ENCODE measurements at regions not wholly inside any gene's neighbourhood (a gene's known extent, or its start where the extent isn't known, plus 50 kb on each side); places are given as distances from the start of the nearest gene placed in this dataset.

DNA sequence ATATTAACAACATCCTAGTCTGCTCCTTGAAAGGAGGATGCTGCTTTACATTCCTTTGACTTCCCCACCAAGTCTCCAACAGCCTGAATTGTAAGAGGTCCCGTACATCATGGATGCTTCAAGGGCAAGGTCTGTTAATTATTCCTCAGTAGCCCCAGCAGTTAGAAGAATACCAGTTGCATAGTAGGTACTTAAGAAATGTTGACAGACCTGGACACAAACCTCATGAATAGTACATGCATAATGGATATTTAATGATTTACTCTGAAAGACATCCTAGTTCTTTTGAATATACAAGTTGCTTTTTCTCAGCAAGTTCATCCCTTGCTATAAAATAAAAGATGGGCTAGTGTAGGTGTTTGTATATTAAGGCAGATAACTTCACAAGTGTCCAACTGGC, 112.1 kb upstream of the DPYD start:
- Histone ChIP-seq H3K9me3 (ENCODE audit: control insufficient read depth, insufficient read depth, low read length) (no peaks in the 10 kb centered on the region), H3K4me3 (ENCODE audit: low read depth, low read length) (no peak overlapping the region), H3K27me3 (ENCODE audit: control insufficient read depth, insufficient read depth, low read length) (no peaks in the 10 kb centered on the region), H3K27ac (ENCODE audit: low read depth, low read length) (no peak overlapping the region)
- CTCF ChIA-PET = no interaction called here
- DNase-seq (ENCODE audit: low read depth, low spot score) = no peak
- POLR2A ChIA-PET = no interaction called here
- no peak for TF ChIP-seq CTCF (IDR thresholded peaks at IDR 0.05; ENCODE audit: low read depth, low read length)

DNA sequence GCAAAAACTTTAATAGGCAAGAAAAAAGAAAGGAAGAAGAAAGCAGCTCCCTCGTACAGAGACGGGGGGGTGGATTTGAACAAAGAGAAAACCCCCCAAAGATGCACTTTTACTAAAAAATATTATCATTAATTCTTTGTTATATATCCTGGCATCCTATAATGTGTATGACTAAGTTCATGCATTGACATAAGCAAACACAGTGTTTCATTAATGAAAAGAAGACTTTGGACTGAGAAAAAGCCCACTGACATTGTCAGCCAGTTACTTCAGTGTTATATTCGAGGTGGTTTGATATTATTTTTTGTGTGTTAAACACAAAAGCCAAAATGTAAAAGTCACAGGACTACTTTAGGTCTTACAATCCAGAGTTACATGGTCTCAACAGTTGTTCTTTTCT, 110.1 kb upstream of the DPYD start:
- no peaks in the 10 kb centered on the region for H3K27me3 ChIP-seq (ENCODE audit: control insufficient read depth, insufficient read depth, low read length)
- CTCF ChIA-PET = no interaction called here
- TF ChIP-seq CTCF (IDR thresholded peaks at IDR 0.05; ENCODE audit: low read depth, low read length) = no peak
- no peak overlapping the region for H3K4me3 ChIP-seq (ENCODE audit: low read depth, low read length)
- H3K9me3 ChIP-seq (ENCODE audit: control insufficient read depth, insufficient read depth, low read length) = no peaks in the 10 kb centered on the region
- POLR2A ChIA-PET = no interaction called here
- H3K27ac ChIP-seq (ENCODE audit: low read depth, low read length) = no peak overlapping the region
- DNase-seq (ENCODE audit: low read depth, low spot score) = no peak

DNA sequence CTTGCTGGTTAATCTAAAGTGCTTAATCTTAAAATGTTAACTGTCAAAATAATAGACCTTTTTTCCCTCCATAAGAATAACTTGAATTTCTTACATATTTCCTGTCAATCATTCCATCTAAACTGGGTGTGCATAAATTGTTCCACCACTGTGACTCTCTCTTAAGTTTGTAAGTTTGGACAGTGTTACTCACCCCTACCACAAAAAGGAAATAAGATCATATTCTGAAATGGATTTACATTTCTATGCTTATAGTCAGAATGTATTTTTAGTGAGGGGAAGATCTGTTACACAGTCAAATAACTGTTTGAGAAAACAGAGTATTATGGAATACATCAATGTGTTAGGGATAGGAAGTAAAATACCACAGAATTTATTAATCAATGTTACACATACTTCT, 109.6 kb upstream of the DPYD start:
- TF ChIP-seq CTCF (IDR thresholded peaks at IDR 0.05; ENCODE audit: low read depth, low read length) = no peak
- DNase-seq (ENCODE audit: low read depth, low spot score) = no peak
- H3K27ac ChIP-seq (ENCODE audit: low read depth, low read length) = no peak overlapping the region
- no peaks in the 10 kb centered on the region for H3K9me3 ChIP-seq (ENCODE audit: control insufficient read depth, insufficient read depth, low read length)
- CTCF ChIA-PET = no interaction called here
- no peak overlapping the region for H3K4me3 ChIP-seq (ENCODE audit: low read depth, low read length)
- H3K27me3 ChIP-seq (ENCODE audit: control insufficient read depth, insufficient read depth, low read length) = no peaks in the 10 kb centered on the region
- POLR2A ChIA-PET = no interaction called here

GRCh38 chr1:98028800-98029199, 108.0 kb upstream of the DPYD start:
- CTCF ChIA-PET = no interaction called here

DNA sequence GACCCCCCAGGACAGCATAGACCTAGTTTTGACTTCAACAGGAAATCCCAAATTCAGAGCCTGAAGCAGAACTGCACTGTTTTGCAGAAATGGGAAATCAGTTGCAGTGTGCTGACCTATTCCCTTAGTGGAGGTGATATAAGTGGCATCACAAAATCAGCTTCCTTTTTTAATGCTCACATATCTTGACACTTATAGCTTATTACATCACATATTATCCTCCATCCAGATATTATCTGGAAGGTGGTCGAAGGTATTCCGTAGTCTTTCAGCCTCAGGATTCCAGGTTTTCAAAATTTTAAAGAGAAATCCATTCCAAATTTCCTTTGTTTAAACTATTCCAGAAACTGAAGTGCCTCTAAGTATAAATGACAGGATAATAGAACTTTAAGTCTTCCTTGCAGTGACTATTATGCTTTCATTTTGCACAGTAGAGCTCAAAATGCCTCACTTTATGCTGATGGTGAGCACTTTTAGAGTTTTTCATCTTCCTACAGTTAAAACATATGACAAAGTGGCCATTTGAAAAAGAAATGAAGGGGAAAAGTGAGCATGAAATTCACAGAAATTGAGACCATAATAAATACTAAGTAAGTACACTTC, 106.4 kb upstream of the DPYD start:
- DNase-seq (ENCODE audit: low read depth, low spot score) = no peak
- H3K27ac ChIP-seq (ENCODE audit: low read depth, low read length) = no peak overlapping the region
- no peaks in the 10 kb centered on the region for H3K27me3 ChIP-seq (ENCODE audit: control insufficient read depth, insufficient read depth, low read length)
- TF ChIP-seq CTCF (IDR thresholded peaks at IDR 0.05; ENCODE audit: low read depth, low read length) = no peak
- H3K9me3 ChIP-seq (ENCODE audit: control insufficient read depth, insufficient read depth, low read length) = no peaks in the 10 kb centered on the region
- ChIA-PET CTCF (interaction anchor here (0.9 kb wide), 1 partner anchor 441 kb away, joined by 5 read pairs; no protein-coding TSS in a partner anchor), POLR2A (no interaction called here)
- no peak overlapping the region for H3K4me3 ChIP-seq (ENCODE audit: low read depth, low read length)

More at GRCh38 chr1:98028800-98029199, 108.0 kb upstream of the DPYD start:
- H3K27me3 ChIP-seq (ENCODE audit: control insufficient read depth, insufficient read depth, low read length) = no peaks in the 10 kb centered on the region
- no peaks in the 10 kb centered on the region for H3K9me3 ChIP-seq (ENCODE audit: control insufficient read depth, insufficient read depth, low read length)
- POLR2A ChIA-PET = no interaction called here
- TF ChIP-seq CTCF (IDR thresholded peaks at IDR 0.05; ENCODE audit: low read depth, low read length) = no peak
- no peak for DNase-seq (ENCODE audit: low read depth, low spot score)
- H3K4me3 ChIP-seq (ENCODE audit: low read depth, low read length) = no peak overlapping the region
- H3K27ac ChIP-seq (ENCODE audit: low read depth, low read length) = no peak overlapping the region
